ENCODE measurements at regions not wholly inside any gene's neighbourhood (a gene's known extent, or its start where the extent isn't known, plus 50 kb on each side); places are given as distances from the start of the nearest gene placed in this dataset.

GRCh38 chr6:26187292-26187691 is 100.1 kb downstream of the HFE start:
- Histone ChIP-seq H4K91ac (ENCODE audit: insufficient read length, low read depth, low read length) (no peak overlapping the region), H2BK120ac (ENCODE audit: low read depth, low read length, poor library complexity, severe bottlenecking) (no peak overlapping the region), H3K4ac (ENCODE audit: low read depth, low read length) (no peak overlapping the region), H3K4me1 (ENCODE audit: insufficient read depth, low read length) (peaks cover 6% of the 10 kb centered on the region; the same call in 1 of the 2 replicates), H3K27me3 (ENCODE audit: insufficient read depth, low read length) (no peaks in the 10 kb centered on the region), H3K14ac (ENCODE audit: insufficient read depth, low read length) (no peak overlapping the region), H2AFZ (ENCODE audit: low read length) (no peak overlapping the region), H3K23ac (ENCODE audit: insufficient read length, low read depth, low read length) (no peak overlapping the region), H2BK20ac (ENCODE audit: low read depth, low read length, poor library complexity, severe bottlenecking) (no peak overlapping the region), H4K8ac (replicated peaks; ENCODE audit: insufficient read length, low read depth, low read length) (no peak overlapping the region), H3K9me3 (ENCODE audit: control insufficient read depth, low read depth, low read length) (no peaks in the 10 kb centered on the region), H3K4me2 (ENCODE audit: insufficient read depth, insufficient read length, low read length) (peak overlapping the region; percentile 88), H4K5ac (ENCODE audit: insufficient read length, low read depth, low read length) (no peak overlapping the region), H3K9ac (ENCODE audit: extremely low read depth, insufficient read length, low read length) (no peak overlapping the region), H3K79me2 (ENCODE audit: insufficient read depth, low read length) (no peaks in the 10 kb centered on the region), H3K56ac (ENCODE audit: insufficient read length, low read depth, low read length) (no peak overlapping the region), H3K23me2 (ENCODE audit: insufficient read length, low read depth, low read length, poor library complexity, severe bottlenecking) (peaks cover 11% of the 10 kb centered on the region), H3K18ac (ENCODE audit: insufficient read length, low read depth, low read length) (no peak overlapping the region), H2BK15ac (ENCODE audit: low read depth, low read length) (no peak overlapping the region), H2BK12ac (ENCODE audit: insufficient read length, low read depth, low read length) (no peak overlapping the region), H3T11ph (ENCODE audit: low read length) (no peak overlapping the region), H4K20me1 (ENCODE audit: control insufficient read depth, insufficient read depth, insufficient read length) (no peaks in the 10 kb centered on the region), H2BK5ac (ENCODE audit: insufficient read length, low read length) (no peak overlapping the region), H3K79me1 (ENCODE audit: insufficient read depth, low read depth, low read length, poor library complexity, severe bottlenecking) (no peaks in the 10 kb centered on the region), H3K27ac (ENCODE audit: insufficient read length, low read depth, low read length) (peak overlapping the region; percentile 99), H2AK5ac (ENCODE audit: insufficient read length, low read length) (no peak overlapping the region)
- H3K27me3 Mint-ChIP-seq (ENCODE audit: low read depth), result peaks cover 5% of the 10 kb centered on the region; the same call in 1 of the 2 replicates
- H3K4me1 Mint-ChIP-seq, result peaks cover 44 to 50% of the 10 kb centered on the region in 2 experiments
- no peak for DNase-seq
- no CpG with 5 or more reads among the region's 3 CpGs for WGBS (ENCODE audit: extremely low coverage, insufficient read length, low lambda C conversion rate)
- H3K27ac Mint-ChIP-seq, result peak overlapping the region; percentile 36 to 100 (median 99); a peak in 3 of 7 replicates
- TF ChIP-seq, protein P1, sequence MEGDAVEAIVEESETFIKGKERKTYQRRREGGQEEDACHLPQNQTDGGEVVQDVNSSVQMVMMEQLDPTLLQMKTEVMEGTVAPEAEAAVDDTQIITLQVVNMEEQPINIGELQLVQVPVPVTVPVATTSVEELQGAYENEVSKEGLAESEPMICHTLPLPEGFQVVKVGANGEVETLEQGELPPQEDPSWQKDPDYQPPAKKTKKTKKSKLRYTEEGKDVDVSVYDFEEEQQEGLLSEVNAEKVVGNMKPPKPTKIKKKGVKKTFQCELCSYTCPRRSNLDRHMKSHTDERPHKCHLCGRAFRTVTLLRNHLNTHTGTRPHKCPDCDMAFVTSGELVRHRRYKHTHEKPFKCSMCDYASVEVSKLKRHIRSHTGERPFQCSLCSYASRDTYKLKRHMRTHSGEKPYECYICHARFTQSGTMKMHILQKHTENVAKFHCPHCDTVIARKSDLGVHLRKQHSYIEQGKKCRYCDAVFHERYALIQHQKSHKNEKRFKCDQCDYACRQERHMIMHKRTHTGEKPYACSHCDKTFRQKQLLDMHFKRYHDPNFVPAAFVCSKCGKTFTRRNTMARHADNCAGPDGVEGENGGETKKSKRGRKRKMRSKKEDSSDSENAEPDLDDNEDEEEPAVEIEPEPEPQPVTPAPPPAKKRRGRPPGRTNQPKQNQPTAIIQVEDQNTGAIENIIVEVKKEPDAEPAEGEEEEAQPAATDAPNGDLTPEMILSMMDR (conservative IDR thresholded peaks at IDR 0.05), result no peak
- peak overlapping the region; percentile 81 to 95 for H3K4me3 Mint-ChIP-seq
- H3K9me3 Mint-ChIP-seq, result peaks cover 0 to 3% of the 10 kb centered on the region in 2 experiments; a peak in 1 of 5 replicates
- no peaks in the 10 kb centered on the region for H3K36me3 Mint-ChIP-seq (ENCODE audit: insufficient read depth in 1 of 3, low read depth in 3 of 3)

Measured in H9 (cell line).